Right lobe of liver (tissue), 4 donors: ENCODE measurements at regions not wholly inside any gene's neighbourhood (a gene's known extent, or its start where the extent isn't known, plus 50 kb on each side); places are given as distances from the start of the nearest gene placed in this dataset.

ENCODE experiments used
- CTCF ChIP-seq, 4 donors: fragments of 200-600 bp in 3 of 4; fragments of 450-650 bp in 1 of 4; IDR thresholded peaks; one replicate each; pipeline versions ENCODE4 v1.5.1 to v1.8.0; 2016 to 2022; ENCODE audit warnings: antibody characterized with exemption in 4 of 4, mild to moderate bottlenecking in 2 of 4
- POLR2A ChIP-seq: fragments of 450-650 bp; IDR thresholded peaks from one replicate; pipeline ENCODE4 v1.6.1; 2017; ENCODE audit warnings: antibody characterized with exemption, mild to moderate bottlenecking
- donor health status: DM: no; HTN: no; CAD: no.
- donor health status: DM: no; HTN: no; CAD: no.
- donor health status: DM: no; HTN: yes; CAD: no.

GRCh38 chr13:30147015-30147414 is 160.3 kb downstream of the KATNAL1 start:
- TF ChIP-seq POLR2A (no peak), CTCF (IDR thresholded peaks at IDR 0.05) (no peak)
